ENCODE measurements at regions not wholly inside any gene's neighbourhood (a gene's known extent, or its start where the extent isn't known, plus 50 kb on each side); places are given as distances from the start of the nearest gene placed in this dataset.

DNA sequence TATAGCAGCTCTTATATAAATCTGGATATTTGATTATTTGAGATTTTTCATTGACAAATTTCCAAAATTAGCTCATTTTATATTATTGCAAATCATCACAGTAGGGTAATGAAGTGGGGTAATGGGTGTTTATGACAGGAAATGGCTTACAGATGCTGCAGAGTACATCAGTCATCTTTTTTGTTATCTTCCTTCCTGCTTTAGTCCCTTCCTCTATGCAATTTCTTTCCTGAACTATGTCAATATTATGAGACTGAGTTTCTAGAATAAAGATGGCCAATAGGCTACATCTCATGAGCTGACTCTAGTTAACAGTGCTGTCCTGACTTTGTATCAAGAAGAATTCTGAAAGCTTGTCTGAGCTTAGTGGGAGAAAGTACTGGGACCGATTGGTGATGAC is 244.5 kb downstream of the XPNPEP1 start:
- no peak for TF ChIP-seq CTCF (IDR thresholded peaks at IDR 0.05)
- no peak for TF ChIP-seq POLR2A (IDR thresholded peaks at IDR 0.05; ENCODE audit: low read depth)
- TF ChIP-seq EP300 (IDR thresholded peaks at IDR 0.05): no peak
- no peak for TF ChIP-seq POLR2AphosphoS5 (IDR thresholded peaks at IDR 0.05)
